Body of pancreas (tissue), 4 donors: ENCODE measurements at regions not wholly inside any gene's neighbourhood (a gene's known extent, or its start where the extent isn't known, plus 50 kb on each side); places are given as distances from the start of the nearest gene placed in this dataset.
"Not testable (repeated sequence)": the region's sequence is repeated elsewhere in the genome, so short reads cannot be mapped to it uniquely, and the experiment has no call there.

ENCODE experiments used
- ATAC-seq: fragments of 150-250 bp; one replicate; pipeline ENCODE4 v1.9.1; 2016
- DNase-seq, 4 donors: peaks; one replicate each; pipeline ENCODE4 v3.0.0-alpha.2; 2019
- H3K27ac ChIP-seq, 4 donors: fragments of 200-600 bp; sonication (generic); 1 replicate in 3 of 4; 2 replicates in 1 of 4; pipeline versions ENCODE4 v1.5.1 to v1.6.1; 2016 to 2019; ENCODE audit warnings: mild to moderate bottlenecking in 1 of 4, mixed read lengths in 1 of 4, moderate library complexity in 1 of 4
- H3K27me3 ChIP-seq, 2 donors: fragments of 200-600 bp; sonication (generic); one replicate each; pipeline ENCODE4 v1.6.0; 2016; ENCODE audit warnings: mild to moderate bottlenecking in 1 of 2
- H3K36me3 ChIP-seq, 2 donors: fragments of 200-600 bp; sonication (generic); replicated peaks in 1 of 2; 2 replicates each; pipeline ENCODE4 v1.5.1; 2016; ENCODE audit warnings: low read depth in 2 of 2; ENCODE audit not compliant: insufficient read depth in 1 of 2
- H3K4me1 ChIP-seq: fragments of 200-600 bp; sonication (generic); one replicate; pipeline ENCODE4 v1.6.0; 2016
- H3K4me3 ChIP-seq, 2 donors: fragments of 200-600 bp; sonication (generic); 1 replicate in 1 of 2; 2 replicates in 1 of 2; pipeline ENCODE4 v1.5.1; 2016 to 2019
- H3K9me3 ChIP-seq, 3 donors: fragments of 200-600 bp; sonication (generic); 1 replicate in 2 of 3; 2 replicates in 1 of 3; pipeline ENCODE4 v1.5.1; 2016
- CTCF ChIP-seq, 7 experiments: fragments of 450-650 bp in 4 of 7; fragments of 200-600 bp in 3 of 7; sonication (generic) in 3 of 7; IDR thresholded peaks; one replicate each; pipeline ENCODE4 v1.5.1; 2016 to 2019; ENCODE audit warnings: antibody characterized with exemption in 7 of 7
- POLR2A ChIP-seq, 3 donors: fragments of 450-650 bp; IDR thresholded peaks; one replicate each; pipeline ENCODE4 v1.6.1; 2016; ENCODE audit warnings: antibody characterized with exemption in 3 of 3, mild to moderate bottlenecking in 2 of 3
- WGBS, 2 donors: methylation state at CpG; one replicate each; pipeline ENCODE4 v1.1.5; 2017; 5-methylcytosine and 5-hydroxymethylcytosine counted together
- intact Hi-C: fragments of 100-400 bp; cut with DNase I; formaldehyde crosslinking; loops from one replicate; pipeline ENCODE4 v1.15.1; 2023

- H3K27ac ChIP-seq = no peak overlapping the region
- H3K9me3 ChIP-seq = no peaks in the 10 kb centered on the region
- TF ChIP-seq CTCF (IDR thresholded peaks at IDR 0.05) (no peak), POLR2A (IDR thresholded peaks at IDR 0.05) (no peak)
- H3K4me1 ChIP-seq = no peaks in the 10 kb centered on the region
- no peak overlapping the region for H3K4me3 ChIP-seq
- WGBS, 2 donors = 60 to 66% methylated on average over 5 of the region's 5 CpGs
- no peaks in the 10 kb centered on the region for H3K36me3 ChIP-seq
- intact Hi-C loops = no loop called here
- DNase-seq = no peak
- no peak for ATAC-seq
- H3K27me3 ChIP-seq = no peaks in the 10 kb centered on the region
These were observed 400.9 kb upstream of the ZNF804A start for GRCh38 chr2:184197413-184197812.

DNA sequence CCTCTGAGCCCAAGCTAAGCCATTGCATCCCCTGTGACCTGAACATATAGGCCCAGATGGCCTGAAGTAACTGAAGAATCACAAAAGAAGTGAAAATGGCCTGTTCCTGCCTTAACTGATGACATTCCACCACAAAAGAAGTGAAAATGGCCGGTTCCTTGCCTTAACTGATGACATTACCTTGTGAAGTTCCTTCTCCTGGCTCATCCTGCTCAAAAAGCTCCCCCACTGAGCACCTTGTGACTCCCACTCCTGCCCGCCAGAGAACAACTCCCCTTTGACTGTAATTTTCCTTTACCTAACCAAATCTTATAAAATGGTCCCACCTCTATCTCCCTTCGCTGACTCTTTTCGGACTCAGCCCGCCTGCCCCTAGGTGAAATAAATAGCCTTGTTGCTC lies 399.5 kb upstream of the ZNF804A start:
- ATAC-seq, H3K4me3 ChIP-seq, H3K9me3 ChIP-seq, H3K27me3 ChIP-seq, H3K27ac ChIP-seq, intact Hi-C loops, H3K36me3 ChIP-seq, DNase-seq, H3K4me1 ChIP-seq: not testable (repeated sequence)
- 86 to 90% methylated on average over 5 of the region's 5 CpGs for WGBS, 2 donors

- intact Hi-C loops = no loop called here
- ATAC-seq = no peak
- H3K36me3 ChIP-seq = no peaks in the 10 kb centered on the region
- no peaks in the 10 kb centered on the region for H3K4me1 ChIP-seq
- H3K4me3 ChIP-seq = no peak overlapping the region
- H3K9me3 ChIP-seq = no peaks in the 10 kb centered on the region
- H3K27me3 ChIP-seq = no peaks in the 10 kb centered on the region
- no peak overlapping the region for H3K27ac ChIP-seq
- no peak for DNase-seq
- WGBS, 2 donors = 80% methylated on average over 4 of the region's 4 CpGs
- TF ChIP-seq CTCF (IDR thresholded peaks at IDR 0.05) = no peak
- no peak for TF ChIP-seq POLR2A (IDR thresholded peaks at IDR 0.05)
These were observed 399.1 kb upstream of the ZNF804A start for GRCh38 chr2:184199274-184199673.

DNA sequence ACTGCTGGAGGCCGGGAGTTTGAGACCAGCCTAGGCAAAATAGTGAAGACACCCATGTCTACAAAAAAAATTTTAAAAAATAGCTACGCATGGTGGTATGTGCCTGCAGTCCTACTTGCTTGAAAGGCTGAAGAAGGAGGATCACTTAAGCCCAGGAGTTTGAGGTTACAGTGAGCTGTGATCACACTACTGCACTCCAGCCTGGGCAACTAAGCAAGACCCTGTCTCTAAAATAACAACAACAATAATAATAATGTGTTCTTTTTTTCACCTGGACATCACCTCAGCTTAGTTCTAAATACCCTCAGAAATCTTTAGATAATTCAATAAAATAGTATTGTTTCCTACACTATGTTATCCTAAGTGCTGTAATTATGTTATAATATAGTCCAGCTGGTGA lies 397.1 kb upstream of the ZNF804A start:
- no peaks in the 10 kb centered on the region for H3K9me3 ChIP-seq
- TF ChIP-seq CTCF (IDR thresholded peaks at IDR 0.05) (no peak), POLR2A (IDR thresholded peaks at IDR 0.05) (no peak)
- H3K4me3 ChIP-seq = no peak overlapping the region
- H3K36me3 ChIP-seq = no peaks in the 10 kb centered on the region
- DNase-seq = no peak
- intact Hi-C loops = no loop called here
- no peak overlapping the region for H3K27ac ChIP-seq
- 84 to 89% methylated on average over 2 of the region's 2 CpGs for WGBS, 2 donors
- no peak for ATAC-seq
- no peaks in the 10 kb centered on the region for H3K27me3 ChIP-seq
- no peaks in the 10 kb centered on the region for H3K4me1 ChIP-seq

GRCh38 chr2:184203661-184204060 lies 394.7 kb upstream of the ZNF804A start:
- intact Hi-C loops = no loop called here
- Histone ChIP-seq H3K36me3 (no peaks in the 10 kb centered on the region), H3K4me3 (no peak overlapping the region), H3K9me3 (no peaks in the 10 kb centered on the region), H3K27ac (no peak overlapping the region), H3K4me1 (no peaks in the 10 kb centered on the region), H3K27me3 (no peaks in the 10 kb centered on the region)
- no peak for DNase-seq
- ATAC-seq = no peak
- TF ChIP-seq CTCF (IDR thresholded peaks at IDR 0.05) (no peak), POLR2A (IDR thresholded peaks at IDR 0.05) (no peak)
- WGBS, 2 donors = 87 to 90% methylated on average over 1 of the region's 1 CpG
